ENCODE measurements at regions not wholly inside any gene's neighbourhood (a gene's known extent, or its start where the extent isn't known, plus 50 kb on each side); places are given as distances from the start of the nearest gene placed in this dataset.

DNA sequence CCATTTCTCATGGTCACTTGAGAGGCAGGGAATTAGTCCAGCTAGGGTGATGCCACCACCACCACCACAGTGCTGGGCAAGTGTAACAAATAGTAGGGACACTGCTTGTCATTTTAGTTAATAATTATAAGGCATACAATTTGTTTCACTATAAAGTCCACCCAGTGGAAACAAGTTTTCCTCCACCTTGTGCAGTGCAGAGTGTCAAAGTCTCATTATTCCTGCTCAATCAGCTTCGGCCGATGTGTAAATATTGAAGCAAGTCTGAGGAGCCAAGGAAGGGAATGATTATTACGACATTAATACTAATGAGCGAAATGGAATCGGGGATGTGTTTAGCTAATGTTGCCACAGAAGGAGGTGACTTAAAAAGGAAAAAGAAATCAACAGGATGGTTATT is 340.4 kb downstream of the NKX6-1 start:
- Histone ChIP-seq H3K4me2 (ENCODE audit: control insufficient read depth, insufficient read depth) (no peak overlapping the region), H4K20me1 (ENCODE audit: control insufficient read depth, insufficient read depth) (no peaks in the 10 kb centered on the region), H3K9ac (ENCODE audit: control insufficient read depth, insufficient read depth, low read length) (no peak overlapping the region), H3K79me2 (ENCODE audit: control insufficient read depth, insufficient read depth, low read length) (no peaks in the 10 kb centered on the region), H3K4me1 (ENCODE audit: control insufficient read depth, insufficient read depth, low read length) (no peaks in the 10 kb centered on the region), H3K9me3 (replicated peaks; ENCODE audit: control insufficient read depth, insufficient read depth, low read length) (no peaks in the 10 kb centered on the region), H2AFZ (ENCODE audit: control insufficient read depth, low read depth, low read length) (no peak overlapping the region), H3K27me3 (replicated peaks in 1 of 2; ENCODE audit: control insufficient read depth in 2 of 2, insufficient read depth in 2 of 2, low read length in 1 of 2) (no peaks in the 10 kb centered on the region; a peak in 2 of 4 replicates), H3K27ac (ENCODE audit: control insufficient read depth, insufficient read depth) (no peak overlapping the region), H3K36me3 (ENCODE audit: control insufficient read depth in 2 of 2, insufficient read depth in 2 of 2, low read length in 1 of 2) (no peaks in the 10 kb centered on the region), H3K4me3 (no peak overlapping the region)
- ChIA-PET SMC1A (ENCODE audit: uncharacterized antibody, unreplicated experiment) (interaction anchor here (0.7 kb wide), 1 partner anchor 99 kb away, joined by 3 read pairs; no protein-coding TSS in a partner anchor), POLR2A (no interaction called here), CTCF (interaction anchor here (0.9 kb wide), 1 partner anchor 60 kb away, joined by 3 read pairs; no protein-coding TSS in a partner anchor), RAD21 (ENCODE audit: unreplicated experiment) (no interaction called here)
- FAIRE-seq (no peak), DNase-seq (ENCODE audit: low read depth, low spot score) (no peak), ATAC-seq (no peak)
- intact Hi-C loops (cut with micrococcal nuclease; ENCODE audit: unreplicated experiment) (no loop called here), in situ Hi-C loops (cut with MboI) (no loop called here)
- TF ChIP-seq, protein P1, sequence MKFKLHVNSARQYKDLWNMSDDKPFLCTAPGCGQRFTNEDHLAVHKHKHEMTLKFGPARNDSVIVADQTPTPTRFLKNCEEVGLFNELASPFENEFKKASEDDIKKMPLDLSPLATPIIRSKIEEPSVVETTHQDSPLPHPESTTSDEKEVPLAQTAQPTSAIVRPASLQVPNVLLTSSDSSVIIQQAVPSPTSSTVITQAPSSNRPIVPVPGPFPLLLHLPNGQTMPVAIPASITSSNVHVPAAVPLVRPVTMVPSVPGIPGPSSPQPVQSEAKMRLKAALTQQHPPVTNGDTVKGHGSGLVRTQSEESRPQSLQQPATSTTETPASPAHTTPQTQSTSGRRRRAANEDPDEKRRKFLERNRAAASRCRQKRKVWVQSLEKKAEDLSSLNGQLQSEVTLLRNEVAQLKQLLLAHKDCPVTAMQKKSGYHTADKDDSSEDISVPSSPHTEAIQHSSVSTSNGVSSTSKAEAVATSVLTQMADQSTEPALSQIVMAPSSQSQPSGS (IDR thresholded peaks at IDR 0.05; ENCODE audit: low read length) = no peak
- TF ChIP-seq CHD4 (IDR thresholded peaks at IDR 0.05) (no peak), ATF7 (IDR thresholded peaks at IDR 0.05; ENCODE audit: low read depth) (no peak), JUNB (IDR thresholded peaks at IDR 0.05) (no peak), RAD21 (IDR thresholded peaks at IDR 0.05; ENCODE audit: insufficient read depth, low read depth, low read length) (no peak)
- TF ChIP-seq, protein P2, sequence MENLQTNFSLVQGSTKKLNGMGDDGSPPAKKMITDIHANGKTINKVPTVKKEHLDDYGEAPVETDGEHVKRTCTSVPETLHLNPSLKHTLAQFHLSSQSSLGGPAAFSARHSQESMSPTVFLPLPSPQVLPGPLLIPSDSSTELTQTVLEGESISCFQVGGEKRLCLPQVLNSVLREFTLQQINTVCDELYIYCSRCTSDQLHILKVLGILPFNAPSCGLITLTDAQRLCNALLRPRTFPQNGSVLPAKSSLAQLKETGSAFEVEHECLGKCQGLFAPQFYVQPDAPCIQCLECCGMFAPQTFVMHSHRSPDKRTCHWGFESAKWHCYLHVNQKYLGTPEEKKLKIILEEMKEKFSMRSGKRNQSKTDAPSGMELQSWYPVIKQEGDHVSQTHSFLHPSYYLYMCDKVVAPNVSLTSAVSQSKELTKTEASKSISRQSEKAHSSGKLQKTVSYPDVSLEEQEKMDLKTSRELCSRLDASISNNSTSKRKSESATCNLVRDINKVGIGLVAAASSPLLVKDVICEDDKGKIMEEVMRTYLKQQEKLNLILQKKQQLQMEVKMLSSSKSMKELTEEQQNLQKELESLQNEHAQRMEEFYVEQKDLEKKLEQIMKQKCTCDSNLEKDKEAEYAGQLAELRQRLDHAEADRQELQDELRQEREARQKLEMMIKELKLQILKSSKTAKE (IDR thresholded peaks at IDR 0.05; ENCODE audit: low read depth, poor library complexity, severe bottlenecking) = no peak
- TF ChIP-seq, protein P3, sequence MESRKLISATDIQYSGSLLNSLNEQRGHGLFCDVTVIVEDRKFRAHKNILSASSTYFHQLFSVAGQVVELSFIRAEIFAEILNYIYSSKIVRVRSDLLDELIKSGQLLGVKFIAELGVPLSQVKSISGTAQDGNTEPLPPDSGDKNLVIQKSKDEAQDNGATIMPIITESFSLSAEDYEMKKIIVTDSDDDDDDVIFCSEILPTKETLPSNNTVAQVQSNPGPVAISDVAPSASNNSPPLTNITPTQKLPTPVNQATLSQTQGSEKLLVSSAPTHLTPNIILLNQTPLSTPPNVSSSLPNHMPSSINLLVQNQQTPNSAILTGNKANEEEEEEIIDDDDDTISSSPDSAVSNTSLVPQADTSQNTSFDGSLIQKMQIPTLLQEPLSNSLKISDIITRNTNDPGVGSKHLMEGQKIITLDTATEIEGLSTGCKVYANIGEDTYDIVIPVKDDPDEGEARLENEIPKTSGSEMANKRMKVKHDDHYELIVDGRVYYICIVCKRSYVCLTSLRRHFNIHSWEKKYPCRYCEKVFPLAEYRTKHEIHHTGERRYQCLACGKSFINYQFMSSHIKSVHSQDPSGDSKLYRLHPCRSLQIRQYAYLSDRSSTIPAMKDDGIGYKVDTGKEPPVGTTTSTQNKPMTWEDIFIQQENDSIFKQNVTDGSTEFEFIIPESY (IDR thresholded peaks at IDR 0.05) = no peak
- no TSS peak for BruUV-seq (replicated peaks)
- 76% methylated on average over 5 of the region's 5 CpGs for WGBS (ENCODE audit: insufficient coverage, insufficient replicate concordance, low lambda C conversion rate, missing lambda C conversion rate)
